GM19025 (cell line): ENCODE measurements at regions not wholly inside any gene's neighbourhood (a gene's known extent, or its start where the extent isn't known, plus 50 kb on each side); places are given as distances from the start of the nearest gene placed in this dataset.

Source experiments
- ATAC-seq: cut with Tn5 transposase; IDR thresholded peaks from one replicate; pipeline ENCODE4 v1.9.1; 2021; ENCODE audit warnings: mild to moderate bottlenecking, low read depth, moderate library complexity; ENCODE audit not compliant: unreplicated experiment

DNA sequence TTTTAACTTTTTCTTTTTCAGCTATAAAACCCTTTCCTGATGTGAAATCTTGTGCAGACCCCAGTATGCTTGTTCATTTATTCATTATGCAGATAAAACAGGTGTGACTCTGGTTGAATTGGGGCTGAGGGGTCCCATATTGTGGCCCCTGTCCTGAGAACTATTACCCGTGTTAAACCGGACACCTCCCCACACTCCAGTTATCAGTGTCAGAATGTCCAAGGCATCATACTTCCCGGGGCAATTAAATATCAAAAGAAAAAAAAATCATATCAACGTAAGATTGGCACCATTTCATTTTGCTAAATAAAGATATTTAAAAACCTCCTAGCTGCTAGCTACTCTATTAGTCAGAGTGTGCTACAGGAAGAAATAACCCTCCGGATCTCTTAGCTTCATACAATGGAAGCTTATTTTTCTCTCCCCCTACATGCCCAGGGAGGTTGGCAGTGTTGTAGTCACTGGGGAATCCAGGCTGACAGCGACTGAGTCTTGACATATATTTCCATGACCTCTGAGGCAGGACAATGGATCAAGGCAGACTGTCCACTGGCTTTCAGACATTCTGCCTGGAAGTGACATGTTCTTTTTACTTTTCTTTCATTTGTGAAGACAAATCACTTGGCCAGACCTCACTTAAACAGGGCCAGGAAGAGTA is 170.0 kb downstream of the SEC61B start:
- no peak for ATAC-seq

- ATAC-seq, result no peak
Measured at GRCh38 chr9:99392986-99393385, 170.9 kb downstream of the SEC61B start.

DNA sequence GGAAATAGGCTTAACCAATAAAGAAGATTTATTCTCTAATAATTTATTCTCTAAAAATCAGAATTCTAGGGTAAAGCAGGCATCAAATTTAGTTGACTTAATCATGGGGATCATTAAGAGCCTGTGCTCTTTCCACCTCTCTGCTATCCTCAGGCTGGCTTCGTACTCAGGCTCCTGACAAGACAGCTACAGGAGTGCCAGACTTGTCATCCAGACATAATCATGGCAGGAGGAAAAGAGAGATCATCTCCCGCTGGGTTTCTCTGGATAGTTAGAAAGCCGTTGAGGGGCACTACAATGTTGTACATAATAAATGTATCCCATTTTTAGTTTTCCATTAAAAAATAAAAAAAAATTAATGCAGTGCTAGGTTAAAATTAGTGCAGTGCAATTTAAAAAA is 171.9 kb downstream of the SEC61B start:
- no peak for ATAC-seq

DNA sequence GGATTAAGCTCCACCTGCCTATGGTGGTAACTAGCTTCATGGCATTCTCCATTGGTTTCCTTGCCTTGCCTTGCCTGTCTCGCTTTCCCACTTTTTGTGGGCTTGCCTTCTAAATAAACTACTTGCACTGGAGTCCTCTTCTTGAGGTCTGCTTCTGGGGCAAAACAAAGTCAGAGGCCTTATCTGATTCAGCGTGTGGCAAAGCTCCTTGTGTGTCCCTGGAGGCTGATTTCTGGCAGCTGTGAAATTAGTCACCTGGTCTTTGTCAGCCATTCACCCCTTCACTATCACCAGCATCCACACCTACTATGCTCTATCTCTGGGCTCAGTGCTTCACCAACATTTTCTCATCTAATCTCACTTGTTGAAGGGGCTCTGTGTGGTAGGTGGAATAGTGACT is 176.2 kb downstream of the SEC61B start:
- no peak for ATAC-seq

DNA sequence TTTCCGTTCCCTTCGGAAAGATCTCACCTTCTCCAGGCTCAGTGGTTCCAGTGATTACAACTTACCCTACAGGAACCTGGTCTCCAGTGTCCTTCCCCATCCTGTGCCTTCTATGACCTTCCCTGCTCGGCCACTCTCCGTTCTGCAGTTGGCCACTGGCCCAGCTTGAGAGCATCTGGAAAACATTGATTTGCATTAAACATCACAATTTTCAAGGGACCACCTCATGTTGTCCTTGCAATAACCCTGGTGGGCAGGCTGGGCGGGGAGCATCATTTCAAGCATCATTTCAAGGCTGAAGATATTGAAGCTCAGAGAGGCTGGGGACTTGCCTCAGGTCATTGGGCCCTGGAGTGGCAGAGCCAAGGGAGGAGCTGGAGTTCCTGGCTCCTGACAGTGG is 177.4 kb downstream of the SEC61B start:
- no peak for ATAC-seq

DNA sequence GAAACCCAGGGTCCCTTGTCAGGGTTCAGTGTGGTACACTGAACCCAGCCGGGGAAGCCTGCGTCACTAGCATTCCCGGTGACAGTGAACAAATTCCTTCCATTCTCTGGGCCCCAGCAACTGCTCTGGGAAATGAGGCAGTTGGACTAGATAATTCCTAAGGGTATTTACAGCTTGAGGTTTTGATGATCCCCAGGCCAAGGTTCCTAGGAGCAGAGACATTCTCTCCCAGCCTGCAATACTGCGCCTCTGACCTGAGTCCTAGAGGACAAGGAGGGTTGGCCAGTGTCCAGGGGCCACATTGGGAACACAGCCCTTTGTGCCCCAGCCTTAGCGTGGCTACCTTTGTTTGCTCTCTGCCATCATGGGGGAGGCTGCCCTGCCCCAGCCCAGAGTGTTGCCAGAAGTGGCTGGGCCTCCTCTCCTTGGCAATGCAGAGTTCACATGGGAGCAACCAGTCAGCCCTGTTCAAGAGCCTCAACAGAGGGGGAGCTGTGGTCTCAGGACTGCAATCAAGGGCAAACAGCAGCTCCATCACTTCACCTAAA is 178.2 kb downstream of the SEC61B start:
- no peak for ATAC-seq

DNA sequence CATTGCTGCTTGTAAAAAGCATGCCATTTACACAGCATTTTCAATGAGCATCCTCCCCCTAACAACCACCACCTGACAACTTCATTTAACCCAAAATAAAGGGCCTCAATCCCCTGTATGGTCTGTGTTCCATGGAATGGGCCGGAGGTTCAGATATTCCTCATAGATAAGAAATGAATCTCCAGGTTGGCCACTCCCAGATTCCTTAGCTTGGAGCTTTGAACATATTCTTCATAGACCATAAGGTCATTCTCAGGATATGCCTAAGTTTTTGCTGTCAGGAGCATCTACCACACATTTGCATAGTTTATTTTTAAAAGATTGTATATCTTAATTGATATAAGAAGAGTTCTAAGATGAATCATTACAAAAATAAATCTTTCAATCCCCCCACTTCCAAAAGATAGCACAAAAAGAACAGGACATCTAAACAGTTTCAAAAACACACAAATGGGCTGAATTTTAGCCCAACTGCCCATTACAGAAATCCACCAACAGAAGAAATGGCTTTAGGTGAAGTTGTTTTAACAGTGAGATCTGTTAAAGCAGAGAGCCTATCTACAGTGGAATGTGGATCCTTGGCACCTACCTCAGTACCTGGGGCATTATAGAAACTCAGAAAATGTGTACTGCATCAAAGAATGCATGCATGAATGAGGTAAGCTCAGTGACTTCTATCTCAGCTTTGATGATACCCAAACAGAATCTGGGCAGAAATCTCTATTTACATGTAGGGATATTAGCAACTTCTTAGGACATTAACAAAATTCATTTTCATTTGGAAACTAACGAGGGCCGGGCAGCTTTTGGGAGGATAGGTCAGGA is 179.8 kb downstream of the SEC61B start:
- ATAC-seq, result no peak

- ATAC-seq, result no peak
Measured at GRCh38 chr9:99403371-99403770, 181.3 kb downstream of the SEC61B start.

DNA sequence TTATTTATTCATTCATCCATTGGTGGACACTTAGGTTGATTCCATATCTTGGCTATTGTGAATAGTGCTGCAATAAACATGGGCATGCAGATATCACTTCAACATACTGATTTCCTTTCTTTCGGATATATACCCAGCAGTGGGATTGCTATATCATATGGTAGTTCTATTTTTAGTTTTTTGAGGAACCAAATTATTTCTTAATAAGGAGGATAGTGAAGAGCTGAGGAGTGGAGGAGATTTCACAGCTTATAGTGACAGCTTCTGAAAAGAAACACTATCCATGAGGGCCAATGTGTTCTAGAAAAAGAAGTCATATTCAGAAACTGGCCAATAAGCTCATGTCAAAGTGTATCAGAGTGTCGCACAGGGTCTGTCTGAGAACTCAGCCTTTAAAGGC is 183.3 kb downstream of the SEC61B start:
- ATAC-seq, result no peak

- ATAC-seq, result no peak
Measured at GRCh38 chr9:99406939-99407338, 184.9 kb downstream of the SEC61B start.

DNA sequence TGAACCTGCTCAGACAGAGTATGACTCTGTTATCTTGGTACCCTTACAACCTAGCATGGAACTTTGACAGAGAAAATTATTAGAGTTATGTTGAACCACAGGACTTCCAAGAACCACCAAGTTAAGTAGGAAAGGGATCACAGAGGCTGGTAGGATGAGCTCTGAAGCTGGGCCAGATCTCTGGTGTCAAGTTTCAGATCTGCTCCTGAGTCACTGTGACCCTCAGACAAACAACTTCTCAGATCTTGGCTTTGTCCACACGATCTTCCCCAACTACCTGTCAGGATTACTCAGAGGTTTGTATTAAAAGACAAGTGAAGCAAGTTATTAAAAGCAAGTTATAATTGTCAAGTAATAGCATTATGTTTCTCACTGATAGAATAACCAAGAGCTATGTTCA is 189.0 kb downstream of the SEC61B start:
- no peak for ATAC-seq

DNA sequence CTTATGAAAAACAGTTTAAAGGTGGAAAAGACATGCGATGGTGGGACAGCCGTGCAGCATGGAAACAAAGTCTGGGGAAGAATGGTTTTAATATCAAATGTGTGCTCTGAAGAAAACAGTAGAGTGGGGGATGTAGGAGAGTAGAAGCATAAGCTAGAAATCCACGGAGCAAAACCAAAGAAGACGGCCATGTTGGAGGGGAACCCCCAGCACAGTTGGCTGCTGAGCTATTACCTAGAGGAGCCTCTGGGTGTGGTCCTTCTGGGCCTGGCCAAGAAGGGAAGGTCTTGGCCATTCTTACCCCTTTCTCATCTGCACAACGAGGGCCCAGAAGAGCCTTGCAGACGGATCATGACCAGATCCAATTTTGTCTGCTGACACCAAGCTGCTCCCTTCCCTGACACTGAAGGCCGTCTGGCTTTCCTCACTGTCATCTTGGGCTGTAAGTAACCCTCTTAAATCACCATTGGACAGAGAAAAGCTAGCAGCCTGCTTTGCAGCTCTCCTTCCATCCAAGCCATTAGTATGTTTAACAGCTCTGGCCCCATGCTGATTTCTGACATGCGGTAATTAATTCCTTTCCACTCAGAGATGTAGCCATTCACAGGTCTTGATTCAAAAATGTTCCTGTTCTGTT is 189.5 kb downstream of the SEC61B start:
- ATAC-seq, result no peak

GRCh38 chr9:99412606-99413005 is 190.5 kb downstream of the SEC61B start:
- ATAC-seq, result no peak

DNA sequence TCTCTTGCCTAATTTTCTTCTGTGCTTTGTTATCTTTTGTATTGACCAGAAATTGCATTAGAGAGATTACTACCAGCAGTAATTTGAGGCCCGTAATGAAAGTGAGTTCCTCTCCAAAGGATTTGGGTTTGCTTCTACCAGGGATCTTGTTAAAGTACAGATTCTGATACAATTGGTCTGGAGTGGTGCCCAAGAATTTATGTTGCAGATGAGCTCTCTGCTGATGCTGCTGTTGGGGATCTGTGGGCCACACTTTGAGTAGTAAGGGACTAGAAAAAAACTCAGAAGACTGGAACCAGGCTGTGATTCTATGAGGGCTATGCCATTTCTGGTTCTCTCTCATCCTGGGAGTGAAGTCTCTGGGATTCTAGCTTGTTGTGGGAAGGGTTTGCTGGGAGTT is 192.2 kb downstream of the SEC61B start:
- ATAC-seq, result no peak

- no peak for ATAC-seq
Measured at GRCh38 chr9:99415606-99416005, 193.5 kb downstream of the SEC61B start.

GRCh38 chr9:99416007-99416406 is 193.9 kb downstream of the SEC61B start:
- ATAC-seq, result no peak

DNA sequence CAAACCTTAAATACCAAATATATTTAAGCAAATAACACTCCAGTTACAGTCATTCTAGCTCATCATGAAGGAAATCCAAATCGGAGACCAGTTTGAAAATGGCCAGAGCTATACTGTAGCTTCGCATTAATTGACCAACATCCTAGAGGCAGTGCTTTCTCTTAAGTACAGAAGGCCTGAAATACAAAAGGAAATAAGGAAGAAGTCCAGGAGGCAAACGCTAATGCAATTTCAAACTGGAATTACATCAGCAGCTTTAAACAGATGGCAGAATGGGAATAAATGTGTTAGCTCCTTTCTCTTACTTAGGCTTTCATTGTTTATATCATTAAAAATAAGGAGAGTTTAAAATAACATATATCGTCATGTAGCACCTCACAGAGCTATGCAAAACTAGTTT is 197.0 kb downstream of the SEC61B start:
- no peak for ATAC-seq

DNA sequence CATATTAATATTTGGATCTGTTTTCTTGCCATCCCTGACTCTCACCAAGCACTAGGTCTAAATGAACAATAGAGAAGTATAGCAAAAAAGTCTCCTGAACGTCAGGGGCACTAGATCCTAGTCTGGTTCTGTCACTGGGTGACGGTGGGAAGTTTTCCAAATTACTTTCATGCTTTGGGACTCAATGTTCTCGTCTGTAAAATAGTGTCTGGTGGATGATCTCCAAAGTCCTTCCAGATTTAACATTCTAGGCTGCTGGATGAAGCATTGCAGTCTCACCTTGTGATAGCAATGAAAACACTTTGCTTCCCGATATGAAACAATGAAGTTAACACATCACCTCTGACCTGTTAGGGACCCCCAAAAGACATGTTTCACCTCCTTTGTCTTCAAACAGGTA is 199.3 kb downstream of the SEC61B start:
- no peak for ATAC-seq

GRCh38 chr9:99425124-99425523 is 203.0 kb downstream of the SEC61B start:
- no peak for ATAC-seq

DNA sequence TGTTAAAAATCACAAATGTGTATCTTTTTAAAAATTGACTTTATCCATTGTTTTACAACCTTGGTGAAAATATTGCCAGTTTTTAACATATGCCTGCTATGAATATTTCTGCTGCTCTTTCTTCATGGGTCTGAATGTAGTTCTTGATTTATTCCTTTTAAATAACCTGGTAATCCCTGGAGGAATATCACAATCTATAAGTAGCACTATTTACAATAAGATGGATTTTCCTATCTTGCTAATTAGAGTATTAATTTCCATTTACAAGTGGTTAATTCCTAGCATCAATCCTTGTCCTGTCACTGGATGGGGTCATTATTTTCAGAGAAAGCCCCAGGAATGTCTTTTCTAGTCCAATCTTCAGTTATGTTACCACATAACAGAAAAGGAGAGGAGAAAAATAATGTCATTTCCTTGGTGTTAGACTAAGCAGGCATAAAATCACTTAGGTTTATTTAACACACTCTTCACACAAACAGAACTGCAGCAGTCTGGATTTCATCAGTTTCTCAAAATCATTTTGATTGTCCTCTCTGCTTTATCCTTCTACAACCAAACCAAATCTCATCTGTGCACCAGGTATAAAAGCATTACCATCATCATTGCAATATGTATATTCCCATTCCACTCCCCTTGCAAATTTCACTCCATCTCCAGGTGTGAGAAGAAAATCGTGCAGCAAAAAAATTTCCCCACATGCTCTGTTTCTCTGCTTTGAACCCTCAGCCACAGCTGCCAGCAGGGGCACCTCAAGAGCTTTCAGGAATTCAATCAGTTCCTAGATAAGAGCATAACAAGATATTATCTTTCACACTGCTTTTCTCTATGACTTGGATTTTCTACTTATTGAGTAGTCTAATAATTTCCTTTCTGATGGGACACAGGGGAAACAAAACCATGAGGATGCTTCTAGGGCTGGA is 204.1 kb downstream of the SEC61B start:
- ATAC-seq, result no peak
